Stimulated activated effector memory CD8-positive, alpha-beta T cell treated with anti-CD3 and anti-CD28 coated beads, Interleukin-12 subunit alpha, Interleukin-12 subunit beta, amount 100 ng/mL, for 72 hours (primary cell): ENCODE measurements at regions not wholly inside any gene's neighbourhood (a gene's known extent, or its start where the extent isn't known, plus 50 kb on each side); places are given as distances from the start of the nearest gene placed in this dataset.

Source experiments
- ATAC-seq: fragments of 150-1000 bp; cut with Tn5 transposase; 2 replicates; pipeline ENCODE4 v1.10.0; 2021
- DNase-seq, 2 donors: peaks; one replicate each; pipeline ENCODE4 v3.0.0; 2021 to 2022; ENCODE audit warnings: low spot score in 2 of 2
- H3K27ac Mint-ChIP-seq: one replicate; pipeline ENCODE4 v1.8.0; 2022; ENCODE audit warnings: mild to moderate bottlenecking, mixed read lengths
- H3K36me3 Mint-ChIP-seq: one replicate; pipeline ENCODE4 v1.8.0; 2022; ENCODE audit warnings: mild to moderate bottlenecking, mixed read lengths
- H3K4me1 Mint-ChIP-seq: one replicate; pipeline ENCODE4 v1.8.0; 2022; ENCODE audit warnings: mixed read lengths
- H3K4me3 Mint-ChIP-seq: one replicate; pipeline ENCODE4 v1.8.0; 2022; ENCODE audit warnings: mild to moderate bottlenecking, mixed read lengths
- H3K9me3 Mint-ChIP-seq: one replicate; pipeline ENCODE4 v1.8.0; 2022; ENCODE audit warnings: mixed read lengths

GRCh38 chr1:82646336-82646735 is 845.6 kb downstream of the ADGRL2 start:
- Mint-ChIP-seq H3K4me1 (no peaks in the 10 kb centered on the region), H3K4me3 (no peak overlapping the region), H3K9me3 (peaks cover 8% of the 10 kb centered on the region), H3K27ac (no peak overlapping the region), H3K36me3 (no peaks in the 10 kb centered on the region)
- no peak for ATAC-seq
- DNase-seq = no peak

DNA sequence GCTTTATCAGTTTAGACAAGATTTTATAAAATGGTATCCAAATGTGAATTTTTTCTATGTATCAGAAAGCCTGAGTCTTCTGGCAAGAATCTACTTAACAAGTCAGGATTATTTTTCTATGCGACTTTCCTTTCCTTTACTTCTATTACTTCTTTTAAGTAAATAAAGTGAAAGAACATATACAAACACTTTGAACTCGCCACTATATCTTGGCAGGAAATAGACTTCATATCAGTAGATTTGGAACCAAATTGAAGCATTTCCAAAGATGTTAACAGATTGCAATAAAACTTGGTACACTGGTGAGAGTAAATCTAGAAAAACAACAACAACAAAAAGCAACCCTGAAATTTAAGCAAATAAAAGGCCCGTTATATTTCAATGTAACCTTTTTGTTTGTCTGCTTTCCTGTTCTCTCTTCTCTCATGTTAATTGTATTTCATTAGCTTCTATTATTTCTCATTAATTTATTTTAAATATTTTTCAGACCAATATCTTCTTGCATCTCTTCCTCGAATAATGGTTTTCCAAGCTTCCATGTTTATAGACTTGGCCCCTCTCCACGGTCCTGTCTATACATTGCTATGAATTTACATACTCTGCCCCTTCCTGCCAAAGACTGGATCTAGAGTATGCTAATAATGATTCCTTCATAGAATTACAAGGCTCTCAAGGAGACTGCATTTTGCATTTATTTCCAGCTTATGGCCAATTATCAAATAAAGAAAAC is 843.6 kb downstream of the ADGRL2 start:
- H3K36me3 Mint-ChIP-seq = no peaks in the 10 kb centered on the region
- no peak for ATAC-seq

DNA sequence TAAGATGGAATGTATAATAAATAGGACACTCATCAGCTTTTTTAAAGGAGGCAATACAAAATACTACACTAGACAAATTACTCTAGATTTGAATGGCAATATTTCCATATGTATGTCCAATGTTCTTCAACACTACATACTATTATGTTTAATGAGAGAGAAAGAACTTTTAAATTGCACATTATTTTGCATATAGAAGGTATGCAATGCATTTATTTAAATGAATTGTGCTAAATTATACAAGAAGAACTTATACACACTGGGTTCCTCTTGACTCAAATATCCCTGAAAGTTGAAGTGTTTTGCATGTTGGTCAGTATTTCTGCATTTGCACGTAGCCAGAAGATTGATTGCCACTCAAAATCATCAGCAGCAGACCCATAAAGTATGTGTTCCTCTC is 839.6 kb downstream of the ADGRL2 start:
- no peak for ATAC-seq
- Mint-ChIP-seq H3K4me1 (no peaks in the 10 kb centered on the region), H3K9me3 (peaks cover 6% of the 10 kb centered on the region)

More for the DNA sequence above, 843.6 kb downstream of the ADGRL2 start:
- peaks cover 8% of the 10 kb centered on the region for H3K9me3 Mint-ChIP-seq
- H3K4me1 Mint-ChIP-seq = no peaks in the 10 kb centered on the region
- no peak for DNase-seq
- H3K27ac Mint-ChIP-seq = no peak overlapping the region
- no peak overlapping the region for H3K4me3 Mint-ChIP-seq

GRCh38 chr1:82634266-82634665 is 833.5 kb downstream of the ADGRL2 start:
- no peak overlapping the region for H3K27ac Mint-ChIP-seq
- H3K36me3 Mint-ChIP-seq = no peaks in the 10 kb centered on the region
- DNase-seq = no peak
- H3K9me3 Mint-ChIP-seq = peaks cover 15% of the 10 kb centered on the region
- no peak for ATAC-seq
- H3K4me1 Mint-ChIP-seq = no peaks in the 10 kb centered on the region
- H3K4me3 Mint-ChIP-seq = no peak overlapping the region

More for the DNA sequence above, 839.6 kb downstream of the ADGRL2 start:
- H3K4me3 Mint-ChIP-seq = no peak overlapping the region
- H3K36me3 Mint-ChIP-seq = no peaks in the 10 kb centered on the region
- no peak for DNase-seq
- no peak overlapping the region for H3K27ac Mint-ChIP-seq

DNA sequence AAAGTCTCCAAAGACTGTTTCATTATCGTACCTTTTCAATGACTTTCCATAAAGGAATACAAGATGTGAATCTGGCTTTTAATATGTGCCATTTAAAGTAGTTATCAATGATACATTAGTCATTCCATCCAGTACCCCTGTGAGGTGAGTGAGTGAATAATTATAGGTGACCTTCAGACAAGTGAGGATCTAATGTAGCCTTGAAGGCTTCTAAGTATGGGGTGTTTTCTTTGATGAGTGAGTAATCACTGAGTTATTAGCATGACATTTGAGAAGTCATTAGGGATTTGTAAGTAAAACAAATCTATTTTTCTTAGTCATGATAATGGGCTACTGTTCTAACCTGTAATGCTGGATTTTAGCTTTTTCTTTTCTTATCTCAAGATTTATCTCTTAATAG is 831.4 kb downstream of the ADGRL2 start:
- no peak for DNase-seq
- H3K36me3 Mint-ChIP-seq = no peaks in the 10 kb centered on the region
- H3K4me1 Mint-ChIP-seq = no peaks in the 10 kb centered on the region
- no peak overlapping the region for H3K27ac Mint-ChIP-seq
- no peak for ATAC-seq
- peaks cover 18% of the 10 kb centered on the region for H3K9me3 Mint-ChIP-seq
- no peak overlapping the region for H3K4me3 Mint-ChIP-seq

DNA sequence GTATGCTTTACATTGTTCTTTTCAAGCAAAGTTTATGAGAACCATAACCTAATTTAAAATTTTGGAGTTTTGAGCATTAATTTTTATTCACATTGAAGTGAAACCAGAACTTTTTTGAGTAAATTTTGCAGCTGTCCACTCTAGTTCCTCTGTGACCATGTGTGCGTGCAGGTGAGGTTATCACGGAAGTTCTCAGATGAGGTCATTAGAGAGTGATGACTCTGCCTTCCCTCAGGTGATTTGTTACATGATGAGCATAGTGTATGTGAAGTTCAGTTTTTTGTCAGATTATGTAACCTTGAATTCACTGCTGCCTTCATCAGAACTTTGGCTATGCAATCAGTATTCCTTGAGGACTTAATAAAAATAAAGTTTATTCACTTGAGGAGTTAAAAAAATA is 828.2 kb downstream of the ADGRL2 start:
- H3K4me3 Mint-ChIP-seq = no peak overlapping the region
- H3K4me1 Mint-ChIP-seq = no peaks in the 10 kb centered on the region
- DNase-seq (no peak), ATAC-seq (no peak)
- H3K36me3 Mint-ChIP-seq = no peaks in the 10 kb centered on the region
- H3K27ac Mint-ChIP-seq = no peak overlapping the region
- H3K9me3 Mint-ChIP-seq = peaks cover 13% of the 10 kb centered on the region

- Mint-ChIP-seq H3K27ac (no peak overlapping the region), H3K4me1 (no peaks in the 10 kb centered on the region), H3K36me3 (no peaks in the 10 kb centered on the region), H3K9me3 (peaks cover 15% of the 10 kb centered on the region), H3K4me3 (no peak overlapping the region)
- ATAC-seq (no peak), DNase-seq (no peak)
These were observed 824.8 kb downstream of the ADGRL2 start for GRCh38 chr1:82625537-82625936.

- no peak for ATAC-seq
- H3K9me3 Mint-ChIP-seq = peaks cover 7% of the 10 kb centered on the region
- no peak overlapping the region for H3K4me3 Mint-ChIP-seq
- no peak overlapping the region for H3K27ac Mint-ChIP-seq
- no peaks in the 10 kb centered on the region for H3K4me1 Mint-ChIP-seq
- DNase-seq = no peak
- no peaks in the 10 kb centered on the region for H3K36me3 Mint-ChIP-seq
These were observed 820.3 kb downstream of the ADGRL2 start for GRCh38 chr1:82621076-82621475.

GRCh38 chr1:82614090-82614489 is 813.4 kb downstream of the ADGRL2 start:
- no peaks in the 10 kb centered on the region for H3K4me1 Mint-ChIP-seq
- H3K4me3 Mint-ChIP-seq = no peak overlapping the region
- no peak for ATAC-seq
- H3K9me3 Mint-ChIP-seq = no peaks in the 10 kb centered on the region
- H3K36me3 Mint-ChIP-seq = no peaks in the 10 kb centered on the region
- DNase-seq = no peak
- no peak overlapping the region for H3K27ac Mint-ChIP-seq

DNA sequence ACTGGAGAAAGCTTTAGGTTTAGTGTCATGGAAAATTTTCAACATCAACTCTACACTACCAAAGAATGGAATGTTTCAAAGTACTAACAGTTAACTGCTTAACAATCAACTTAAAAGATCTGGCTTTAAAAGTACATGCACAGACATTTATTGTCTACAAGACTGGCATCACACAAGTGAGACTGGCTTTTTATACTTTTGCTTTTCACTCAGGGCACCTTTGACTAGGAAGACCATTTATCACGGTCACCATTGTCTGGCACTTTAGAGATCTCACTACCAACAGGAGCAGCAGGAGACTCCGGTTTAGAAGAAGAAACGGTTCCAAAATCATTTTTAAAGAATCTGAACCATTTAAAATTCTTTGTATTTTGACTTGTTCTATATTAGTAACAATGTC is 812.3 kb downstream of the ADGRL2 start:
- H3K27ac Mint-ChIP-seq = no peak overlapping the region
- H3K9me3 Mint-ChIP-seq = no peaks in the 10 kb centered on the region
- H3K4me3 Mint-ChIP-seq = no peak overlapping the region
- H3K4me1 Mint-ChIP-seq = no peaks in the 10 kb centered on the region
- DNase-seq (no peak), ATAC-seq (no peak)
- H3K36me3 Mint-ChIP-seq = no peaks in the 10 kb centered on the region

- Mint-ChIP-seq H3K9me3 (peaks cover 12% of the 10 kb centered on the region), H3K4me1 (no peaks in the 10 kb centered on the region), H3K4me3 (no peak overlapping the region), H3K27ac (no peak overlapping the region), H3K36me3 (no peaks in the 10 kb centered on the region)
- ATAC-seq (no peak), DNase-seq (no peak)
These were observed 805.8 kb downstream of the ADGRL2 start for GRCh38 chr1:82606546-82606945.

DNA sequence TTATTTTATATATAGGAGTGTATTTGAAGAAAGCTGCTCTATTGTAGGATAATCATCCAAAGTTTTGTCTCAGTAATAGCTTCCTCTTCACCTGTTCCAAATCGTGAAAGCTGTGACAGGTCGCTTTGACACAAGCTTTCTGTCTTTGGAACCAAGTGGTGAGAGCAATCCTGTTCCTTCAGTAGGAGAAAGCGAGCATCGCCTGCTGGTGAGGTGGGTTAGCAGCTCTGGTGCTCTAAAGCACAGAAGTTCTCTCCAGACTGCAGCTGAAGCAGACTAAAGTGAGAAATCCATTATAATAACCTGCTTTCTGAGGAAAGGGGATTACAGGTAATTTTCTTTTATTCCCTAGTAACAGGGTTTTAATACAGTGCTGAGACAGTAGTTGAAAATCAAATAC is 803.8 kb downstream of the ADGRL2 start:
- no peaks in the 10 kb centered on the region for H3K36me3 Mint-ChIP-seq
- ATAC-seq (no peak), DNase-seq (no peak)
- H3K4me1 Mint-ChIP-seq = no peaks in the 10 kb centered on the region
- H3K9me3 Mint-ChIP-seq = peaks cover 15% of the 10 kb centered on the region
- H3K27ac Mint-ChIP-seq = no peak overlapping the region
- H3K4me3 Mint-ChIP-seq = no peak overlapping the region

GRCh38 chr1:82600314-82600713 is 799.6 kb downstream of the ADGRL2 start:
- H3K9me3 Mint-ChIP-seq = peaks cover 14% of the 10 kb centered on the region
- no peak for DNase-seq
- H3K4me3 Mint-ChIP-seq = no peak overlapping the region
- no peaks in the 10 kb centered on the region for H3K36me3 Mint-ChIP-seq
- ATAC-seq = no peak
- no peak overlapping the region for H3K27ac Mint-ChIP-seq
- H3K4me1 Mint-ChIP-seq = no peaks in the 10 kb centered on the region

GRCh38 chr1:82598812-82599211 is 798.1 kb downstream of the ADGRL2 start:
- H3K27ac Mint-ChIP-seq = no peak overlapping the region

DNA sequence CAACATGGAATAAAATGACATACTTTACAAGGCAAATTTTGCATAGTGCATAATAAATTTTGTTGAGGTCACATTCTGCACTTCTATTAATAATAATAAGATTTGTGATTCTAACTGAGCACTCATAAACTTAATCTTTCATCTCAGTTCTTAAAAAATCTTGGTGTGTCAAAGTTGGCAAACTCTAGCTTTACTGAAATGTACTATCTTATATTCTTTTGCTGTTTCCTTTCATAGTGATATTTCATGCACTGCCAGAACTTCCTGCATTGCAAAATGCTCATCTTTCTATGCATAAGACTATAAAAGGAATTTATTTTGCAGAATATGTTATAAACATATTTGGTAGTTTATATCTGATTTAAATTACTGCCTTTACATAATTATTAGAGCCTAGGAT is 797.6 kb downstream of the ADGRL2 start:
- no peaks in the 10 kb centered on the region for H3K36me3 Mint-ChIP-seq
- peaks cover 18% of the 10 kb centered on the region for H3K9me3 Mint-ChIP-seq
- no peak overlapping the region for H3K4me3 Mint-ChIP-seq
- H3K4me1 Mint-ChIP-seq = no peaks in the 10 kb centered on the region
- ATAC-seq (no peak), DNase-seq (no peak)
- H3K27ac Mint-ChIP-seq = no peak overlapping the region

More at GRCh38 chr1:82598812-82599211, 798.1 kb downstream of the ADGRL2 start:
- Mint-ChIP-seq H3K4me1 (no peaks in the 10 kb centered on the region), H3K9me3 (peaks cover 18% of the 10 kb centered on the region), H3K36me3 (no peaks in the 10 kb centered on the region), H3K4me3 (no peak overlapping the region)
- no peak for ATAC-seq
- no peak for DNase-seq

GRCh38 chr1:82597649-82598048 is 796.9 kb downstream of the ADGRL2 start:
- no peak for ATAC-seq
- no peaks in the 10 kb centered on the region for H3K4me1 Mint-ChIP-seq
- H3K9me3 Mint-ChIP-seq = peaks cover 18% of the 10 kb centered on the region
- H3K4me3 Mint-ChIP-seq = no peak overlapping the region
- no peaks in the 10 kb centered on the region for H3K36me3 Mint-ChIP-seq
- no peak for DNase-seq
- H3K27ac Mint-ChIP-seq = no peak overlapping the region

DNA sequence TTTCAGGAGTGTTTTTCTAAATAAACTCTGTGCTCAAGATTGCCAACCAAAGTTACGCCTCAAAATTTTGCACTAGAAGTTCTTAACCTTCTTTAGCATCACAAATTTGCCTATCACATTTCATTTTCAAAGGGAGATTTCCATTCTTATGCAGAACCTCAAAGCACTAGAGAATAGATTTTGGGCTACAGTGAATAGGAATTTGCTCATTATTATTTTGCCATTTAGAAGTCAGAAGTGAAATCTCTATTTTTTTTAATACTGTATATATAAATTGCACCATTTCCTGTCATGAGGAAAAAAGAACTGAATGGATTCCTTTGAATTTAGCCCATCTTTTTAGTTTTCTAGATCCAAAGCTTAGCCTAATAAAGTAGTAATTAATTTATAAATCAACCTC is 796.4 kb downstream of the ADGRL2 start:
- H3K4me3 Mint-ChIP-seq = no peak overlapping the region
- ATAC-seq = no peak
- H3K9me3 Mint-ChIP-seq = peaks cover 15% of the 10 kb centered on the region

More for the DNA sequence above, 796.4 kb downstream of the ADGRL2 start:
- H3K27ac Mint-ChIP-seq = no peak overlapping the region
- no peaks in the 10 kb centered on the region for H3K36me3 Mint-ChIP-seq
- H3K4me1 Mint-ChIP-seq = no peaks in the 10 kb centered on the region
- no peak for DNase-seq
